Upper lobe of left lung (tissue), 4 donors: ENCODE measurements at regions not wholly inside any gene's neighbourhood (a gene's known extent, or its start where the extent isn't known, plus 50 kb on each side); places are given as distances from the start of the nearest gene placed in this dataset.

Experiments
- POLR2A ChIP-seq, 4 donors: fragments of 450-650 bp; IDR thresholded peaks; one replicate each; pipeline ENCODE4 v1.5.1; 2016 to 2017; ENCODE audit warnings: antibody characterized with exemption in 4 of 4, mild to moderate bottlenecking in 2 of 4
- TF ChIP-seq, protein P1 (sequence below), 6 experiments: fragments of 450-650 bp in 4 of 6; fragments of 200-600 bp in 2 of 6; sonication (generic) in 2 of 6; IDR thresholded peaks; one replicate each; pipeline ENCODE4 v1.5.1; 2016 to 2019; ENCODE audit warnings: antibody characterized with exemption in 6 of 6

DNA sequence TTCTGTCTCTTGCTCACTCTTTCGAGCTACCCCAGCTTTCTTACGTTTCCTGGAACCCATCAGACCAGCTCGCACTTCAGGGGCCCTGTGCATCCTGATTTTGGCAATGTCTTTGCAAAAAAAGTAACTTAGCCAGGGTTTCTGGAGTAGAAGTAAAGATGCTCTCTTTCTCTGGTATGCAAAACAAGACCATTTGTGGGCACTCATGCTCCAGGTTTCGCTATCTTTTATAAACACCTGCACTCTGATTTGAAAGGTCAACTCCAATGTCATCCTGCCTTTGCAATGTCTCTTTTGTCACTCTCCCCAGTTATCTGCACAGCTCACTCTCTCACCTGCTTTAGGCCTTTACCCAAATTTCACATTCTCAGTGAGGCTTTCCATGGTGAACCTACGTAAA lies 869.1 kb downstream of the QKI start:
- TF ChIP-seq, protein P1, sequence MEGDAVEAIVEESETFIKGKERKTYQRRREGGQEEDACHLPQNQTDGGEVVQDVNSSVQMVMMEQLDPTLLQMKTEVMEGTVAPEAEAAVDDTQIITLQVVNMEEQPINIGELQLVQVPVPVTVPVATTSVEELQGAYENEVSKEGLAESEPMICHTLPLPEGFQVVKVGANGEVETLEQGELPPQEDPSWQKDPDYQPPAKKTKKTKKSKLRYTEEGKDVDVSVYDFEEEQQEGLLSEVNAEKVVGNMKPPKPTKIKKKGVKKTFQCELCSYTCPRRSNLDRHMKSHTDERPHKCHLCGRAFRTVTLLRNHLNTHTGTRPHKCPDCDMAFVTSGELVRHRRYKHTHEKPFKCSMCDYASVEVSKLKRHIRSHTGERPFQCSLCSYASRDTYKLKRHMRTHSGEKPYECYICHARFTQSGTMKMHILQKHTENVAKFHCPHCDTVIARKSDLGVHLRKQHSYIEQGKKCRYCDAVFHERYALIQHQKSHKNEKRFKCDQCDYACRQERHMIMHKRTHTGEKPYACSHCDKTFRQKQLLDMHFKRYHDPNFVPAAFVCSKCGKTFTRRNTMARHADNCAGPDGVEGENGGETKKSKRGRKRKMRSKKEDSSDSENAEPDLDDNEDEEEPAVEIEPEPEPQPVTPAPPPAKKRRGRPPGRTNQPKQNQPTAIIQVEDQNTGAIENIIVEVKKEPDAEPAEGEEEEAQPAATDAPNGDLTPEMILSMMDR (IDR thresholded peaks at IDR 0.05), result no peak
- no peak for TF ChIP-seq POLR2A (IDR thresholded peaks at IDR 0.05)
